ENCODE measurements at regions not wholly inside any gene's neighbourhood (a gene's known extent, or its start where the extent isn't known, plus 50 kb on each side); places are given as distances from the start of the nearest gene placed in this dataset.

GRCh38 chrX:119340606-119341205, 58.4 kb upstream of the SLC25A43 start (continued):
- TF ChIP-seq ETS1 (IDR thresholded peaks at IDR 0.05) = no peak

DNA sequence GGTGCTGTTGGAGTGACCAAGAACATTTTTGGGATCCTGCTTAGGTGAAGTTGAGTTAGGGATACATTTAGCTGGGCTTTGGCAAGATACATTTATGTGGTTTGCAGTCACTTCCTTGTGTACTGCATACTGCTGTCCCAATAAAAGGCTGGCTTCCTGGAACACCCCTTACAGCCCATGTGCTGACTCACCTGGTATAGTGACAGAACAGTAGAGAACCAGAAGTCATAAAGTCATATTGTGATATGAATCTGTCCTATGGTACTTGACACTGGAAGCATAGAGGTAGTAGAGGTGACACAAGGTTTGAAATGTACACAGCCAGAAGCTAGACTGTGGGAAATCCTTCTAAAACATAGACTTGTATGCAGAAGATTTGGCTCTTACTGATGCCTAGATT, 55.3 kb upstream of the SLC25A43 start:
- H3K36me3 Mint-ChIP-seq (ENCODE audit: low read depth) = no peaks in the 10 kb centered on the region
- TF ChIP-seq ZNF331 (CRISPR knock-in tag; IDR thresholded peaks at IDR 0.05; ENCODE audit: low read depth) (no peak), EZH2 (IDR thresholded peaks at IDR 0.05; ENCODE audit: low read depth, unreplicated experiment) (no peak), STAT1 (IDR thresholded peaks at IDR 0.05; ENCODE audit: unreplicated experiment) (no peak), POLR2AphosphoS5 (IDR thresholded peaks at IDR 0.05; ENCODE audit: low read depth) (no peak), ETS1 (IDR thresholded peaks at IDR 0.05) (no peak), ZNF114 (CRISPR knock-in tag; IDR thresholded peaks at IDR 0.05) (no peak), NANOG (IDR thresholded peaks at IDR 0.05; ENCODE audit: borderline replicate concordance) (no peak), JUNB (IDR thresholded peaks at IDR 0.05; ENCODE audit: unreplicated experiment) (no peak), EZH2phosphoT487 (IDR thresholded peaks at IDR 0.05; ENCODE audit: unreplicated experiment) (no peak)
- TF ChIP-seq, protein P1, sequence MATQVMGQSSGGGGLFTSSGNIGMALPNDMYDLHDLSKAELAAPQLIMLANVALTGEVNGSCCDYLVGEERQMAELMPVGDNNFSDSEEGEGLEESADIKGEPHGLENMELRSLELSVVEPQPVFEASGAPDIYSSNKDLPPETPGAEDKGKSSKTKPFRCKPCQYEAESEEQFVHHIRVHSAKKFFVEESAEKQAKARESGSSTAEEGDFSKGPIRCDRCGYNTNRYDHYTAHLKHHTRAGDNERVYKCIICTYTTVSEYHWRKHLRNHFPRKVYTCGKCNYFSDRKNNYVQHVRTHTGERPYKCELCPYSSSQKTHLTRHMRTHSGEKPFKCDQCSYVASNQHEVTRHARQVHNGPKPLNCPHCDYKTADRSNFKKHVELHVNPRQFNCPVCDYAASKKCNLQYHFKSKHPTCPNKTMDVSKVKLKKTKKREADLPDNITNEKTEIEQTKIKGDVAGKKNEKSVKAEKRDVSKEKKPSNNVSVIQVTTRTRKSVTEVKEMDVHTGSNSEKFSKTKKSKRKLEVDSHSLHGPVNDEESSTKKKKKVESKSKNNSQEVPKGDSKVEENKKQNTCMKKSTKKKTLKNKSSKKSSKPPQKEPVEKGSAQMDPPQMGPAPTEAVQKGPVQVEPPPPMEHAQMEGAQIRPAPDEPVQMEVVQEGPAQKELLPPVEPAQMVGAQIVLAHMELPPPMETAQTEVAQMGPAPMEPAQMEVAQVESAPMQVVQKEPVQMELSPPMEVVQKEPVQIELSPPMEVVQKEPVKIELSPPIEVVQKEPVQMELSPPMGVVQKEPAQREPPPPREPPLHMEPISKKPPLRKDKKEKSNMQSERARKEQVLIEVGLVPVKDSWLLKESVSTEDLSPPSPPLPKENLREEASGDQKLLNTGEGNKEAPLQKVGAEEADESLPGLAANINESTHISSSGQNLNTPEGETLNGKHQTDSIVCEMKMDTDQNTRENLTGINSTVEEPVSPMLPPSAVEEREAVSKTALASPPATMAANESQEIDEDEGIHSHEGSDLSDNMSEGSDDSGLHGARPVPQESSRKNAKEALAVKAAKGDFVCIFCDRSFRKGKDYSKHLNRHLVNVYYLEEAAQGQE (IDR thresholded peaks at IDR 0.05; ENCODE audit: unreplicated experiment) = no peak
- TF ChIP-seq, protein P2, sequence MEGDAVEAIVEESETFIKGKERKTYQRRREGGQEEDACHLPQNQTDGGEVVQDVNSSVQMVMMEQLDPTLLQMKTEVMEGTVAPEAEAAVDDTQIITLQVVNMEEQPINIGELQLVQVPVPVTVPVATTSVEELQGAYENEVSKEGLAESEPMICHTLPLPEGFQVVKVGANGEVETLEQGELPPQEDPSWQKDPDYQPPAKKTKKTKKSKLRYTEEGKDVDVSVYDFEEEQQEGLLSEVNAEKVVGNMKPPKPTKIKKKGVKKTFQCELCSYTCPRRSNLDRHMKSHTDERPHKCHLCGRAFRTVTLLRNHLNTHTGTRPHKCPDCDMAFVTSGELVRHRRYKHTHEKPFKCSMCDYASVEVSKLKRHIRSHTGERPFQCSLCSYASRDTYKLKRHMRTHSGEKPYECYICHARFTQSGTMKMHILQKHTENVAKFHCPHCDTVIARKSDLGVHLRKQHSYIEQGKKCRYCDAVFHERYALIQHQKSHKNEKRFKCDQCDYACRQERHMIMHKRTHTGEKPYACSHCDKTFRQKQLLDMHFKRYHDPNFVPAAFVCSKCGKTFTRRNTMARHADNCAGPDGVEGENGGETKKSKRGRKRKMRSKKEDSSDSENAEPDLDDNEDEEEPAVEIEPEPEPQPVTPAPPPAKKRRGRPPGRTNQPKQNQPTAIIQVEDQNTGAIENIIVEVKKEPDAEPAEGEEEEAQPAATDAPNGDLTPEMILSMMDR (conservative IDR thresholded peaks at IDR 0.05; ENCODE audit: low read depth in 2 of 2) = no peak

More for the DNA sequence above, 55.3 kb upstream of the SLC25A43 start:
- no peak overlapping the region for H3K27ac Mint-ChIP-seq
- Histone ChIP-seq H3K4me3 (no peak overlapping the region), H3K9me2 (ENCODE audit: insufficient read depth) (no peaks in the 10 kb centered on the region), H2AFZ (no peak overlapping the region), H3K27ac (ENCODE audit: low read depth) (no peak overlapping the region), H3K4me2 (no peak overlapping the region), H3K79me2 (replicated peaks; ENCODE audit: insufficient read depth) (no peaks in the 10 kb centered on the region), H3K4me1 (ENCODE audit: insufficient read depth) (no peaks in the 10 kb centered on the region), H4K20me1 (replicated peaks; ENCODE audit: insufficient read depth) (no peaks in the 10 kb centered on the region), H3K27me3 (ENCODE audit: insufficient read depth) (no peaks in the 10 kb centered on the region), H3K36me3 (ENCODE audit: insufficient read depth) (no peaks in the 10 kb centered on the region), H3F3A (replicated peaks; ENCODE audit: low read depth) (no peaks in the 10 kb centered on the region)
- H3K4me3 Mint-ChIP-seq = no peak overlapping the region
- DNase-seq (ENCODE audit: low spot score) (no peak), ATAC-seq (no peak)
- peaks cover 2% of the 10 kb centered on the region for H3K27me3 Mint-ChIP-seq (ENCODE audit: insufficient read depth, low read depth, poor library complexity)
- H3K9me3 Mint-ChIP-seq = peaks cover 4% of the 10 kb centered on the region; the same call in 2 of the 3 replicates
- H3K4me1 Mint-ChIP-seq = no peaks in the 10 kb centered on the region
